Mucosa of stomach (tissue), 1 donor: ENCODE measurements at regions not wholly inside any gene's neighbourhood (a gene's known extent, or its start where the extent isn't known, plus 50 kb on each side); places are given as distances from the start of the nearest gene placed in this dataset.
"Not testable (repeated sequence)": the region's sequence is repeated elsewhere in the genome, so short reads cannot be mapped to it uniquely, and the experiment has no call there.

Experiments
- H3K27me3 ChIP-seq: one replicate; pipeline ENCODE4 v1.7.0; 2013; ENCODE audit warnings: mild to moderate bottlenecking, low read length; ENCODE audit not compliant: control insufficient read depth, insufficient read depth
- H3K36me3 ChIP-seq: one replicate; pipeline ENCODE4 v1.7.0; 2013; ENCODE audit warnings: low read length; ENCODE audit not compliant: control insufficient read depth, insufficient read depth
- H3K4me1 ChIP-seq: one replicate; pipeline ENCODE4 v1.7.0; 2013; ENCODE audit warnings: mild to moderate bottlenecking, low read length; ENCODE audit not compliant: control insufficient read depth, insufficient read depth
- H3K4me3 ChIP-seq: one replicate; pipeline ENCODE4 v1.7.0; 2013; ENCODE audit warnings: low read length
- H3K9ac ChIP-seq: one replicate; pipeline ENCODE4 v1.7.0; 2013; ENCODE audit warnings: mild to moderate bottlenecking, low read length, moderate library complexity
- H3K9me3 ChIP-seq: one replicate; pipeline ENCODE4 v1.7.0; 2013; ENCODE audit warnings: mild to moderate bottlenecking, low read length, moderate library complexity; ENCODE audit not compliant: control insufficient read depth
- donor health status: Pancreatic carcinoma.

DNA sequence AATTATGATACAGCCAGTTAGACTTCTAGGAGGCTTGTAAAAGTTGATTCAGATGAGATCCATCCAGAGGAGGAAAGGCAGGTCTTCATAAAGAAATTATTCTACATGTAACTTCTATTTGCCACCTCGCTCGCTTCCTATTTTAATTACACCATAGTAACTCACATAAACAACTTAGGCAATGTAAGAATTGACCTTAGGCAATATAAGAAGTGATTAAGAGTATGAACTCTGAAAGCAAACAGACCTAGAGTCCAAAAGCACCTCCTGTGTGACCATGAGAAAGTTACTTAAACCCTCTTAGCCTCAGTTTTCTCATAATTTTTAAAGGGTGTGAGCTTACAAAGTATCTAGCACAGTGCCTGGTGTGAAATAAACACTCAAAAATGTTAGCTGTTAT is 192.7 kb upstream of the NFIA start:
- no peaks in the 10 kb centered on the region for H3K36me3 ChIP-seq
- no peak overlapping the region for H3K4me3 ChIP-seq
- no peaks in the 10 kb centered on the region for H3K27me3 ChIP-seq
- H3K9ac ChIP-seq, result no peak overlapping the region
- no peaks in the 10 kb centered on the region for H3K9me3 ChIP-seq
- H3K4me1 ChIP-seq, result no peaks in the 10 kb centered on the region

- no peaks in the 10 kb centered on the region for H3K9me3 ChIP-seq
- H3K36me3 ChIP-seq, result no peaks in the 10 kb centered on the region
- H3K9ac ChIP-seq, result no peak overlapping the region
- no peak overlapping the region for H3K4me3 ChIP-seq
- no peaks in the 10 kb centered on the region for H3K27me3 ChIP-seq
- no peaks in the 10 kb centered on the region for H3K4me1 ChIP-seq
Observed at GRCh38 chr1:60888126-60888525, 194.2 kb upstream of the NFIA start.

DNA sequence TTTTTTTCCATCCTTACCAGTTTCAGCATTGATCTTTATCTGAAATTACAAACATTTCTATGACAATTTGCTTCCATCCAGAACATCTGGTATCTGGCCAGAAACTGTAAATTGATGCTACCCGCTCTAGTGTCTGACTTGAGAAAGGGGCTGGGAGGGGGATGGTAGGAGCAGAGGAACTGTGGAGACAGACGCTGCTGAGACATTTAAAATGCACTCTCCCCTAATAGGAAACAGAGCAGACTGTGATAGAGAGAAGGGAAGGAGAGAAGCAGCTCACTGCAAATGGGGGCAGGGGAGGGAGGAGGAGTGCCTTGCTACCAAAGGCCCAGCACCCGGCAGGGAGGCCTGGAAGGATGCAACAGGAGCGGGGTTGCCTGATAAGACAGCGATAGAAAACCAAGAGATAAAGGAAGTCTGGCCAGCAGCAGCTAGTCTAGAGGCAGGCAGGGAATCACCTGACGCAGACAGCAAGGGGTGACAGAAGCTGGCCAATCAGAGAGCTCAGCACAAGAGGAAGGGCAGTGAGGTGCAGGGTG is 195.5 kb upstream of the NFIA start:
- Histone ChIP-seq H3K4me3 (no peak overlapping the region), H3K27me3 (no peaks in the 10 kb centered on the region), H3K9ac (no peak overlapping the region), H3K4me1 (no peaks in the 10 kb centered on the region), H3K36me3 (no peaks in the 10 kb centered on the region), H3K9me3 (no peaks in the 10 kb centered on the region)

- Histone ChIP-seq H3K27me3 (no peaks in the 10 kb centered on the region), H3K4me3 (no peak overlapping the region), H3K9me3 (no peaks in the 10 kb centered on the region)
Observed at GRCh38 chr1:60886090-60886489, 196.3 kb upstream of the NFIA start.

DNA sequence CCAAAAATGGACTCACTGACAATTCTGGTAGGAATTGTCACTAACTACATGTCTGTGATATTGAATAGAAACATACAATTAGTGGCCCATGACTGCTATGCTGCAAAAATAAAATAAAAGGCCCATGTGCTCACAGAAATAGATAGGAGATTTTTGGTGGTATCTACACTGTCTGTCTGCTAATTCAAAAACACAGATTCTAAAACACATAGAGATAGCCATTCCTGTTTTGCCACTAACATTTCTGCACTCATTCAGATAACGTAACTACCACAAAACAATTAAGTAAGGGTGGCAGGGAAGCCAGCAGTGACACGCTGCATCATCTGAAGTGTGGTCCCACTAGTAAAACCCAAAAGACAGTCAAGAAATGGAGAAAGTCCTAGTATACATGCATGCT is 202.2 kb upstream of the NFIA start:
- no peaks in the 10 kb centered on the region for H3K36me3 ChIP-seq
- no peaks in the 10 kb centered on the region for H3K4me1 ChIP-seq
- no peak overlapping the region for H3K4me3 ChIP-seq
- no peak overlapping the region for H3K9ac ChIP-seq
- H3K27me3 ChIP-seq, result no peaks in the 10 kb centered on the region
- no peaks in the 10 kb centered on the region for H3K9me3 ChIP-seq

More at GRCh38 chr1:60886090-60886489, 196.3 kb upstream of the NFIA start:
- no peaks in the 10 kb centered on the region for H3K4me1 ChIP-seq
- H3K36me3 ChIP-seq, result no peaks in the 10 kb centered on the region
- no peak overlapping the region for H3K9ac ChIP-seq

GRCh38 chr1:60878323-60878722 is 204.0 kb upstream of the NFIA start:
- Histone ChIP-seq H3K4me3 (no peak overlapping the region), H3K9ac (no peak overlapping the region), H3K27me3 (no peaks in the 10 kb centered on the region), H3K9me3 (no peaks in the 10 kb centered on the region), H3K36me3 (no peaks in the 10 kb centered on the region), H3K4me1 (no peaks in the 10 kb centered on the region)

- H3K4me3 ChIP-seq, result no peak overlapping the region
- no peak overlapping the region for H3K9ac ChIP-seq
Observed at GRCh38 chr1:60877376-60877775, 205.0 kb upstream of the NFIA start.

GRCh38 chr1:60876952-60877351 is 205.4 kb upstream of the NFIA start:
- H3K9ac ChIP-seq, result no peak overlapping the region
- H3K36me3 ChIP-seq, result no peaks in the 10 kb centered on the region
- no peaks in the 10 kb centered on the region for H3K9me3 ChIP-seq
- no peaks in the 10 kb centered on the region for H3K27me3 ChIP-seq
- H3K4me3 ChIP-seq, result no peak overlapping the region
- H3K4me1 ChIP-seq, result no peaks in the 10 kb centered on the region

More at GRCh38 chr1:60877376-60877775, 205.0 kb upstream of the NFIA start:
- Histone ChIP-seq H3K36me3 (no peaks in the 10 kb centered on the region), H3K27me3 (no peaks in the 10 kb centered on the region), H3K4me1 (no peaks in the 10 kb centered on the region), H3K9me3 (no peaks in the 10 kb centered on the region)

GRCh38 chr1:60875138-60875537 is 207.2 kb upstream of the NFIA start:
- no peaks in the 10 kb centered on the region for H3K27me3 ChIP-seq
- H3K9ac ChIP-seq, result no peak overlapping the region
- no peak overlapping the region for H3K4me3 ChIP-seq
- no peaks in the 10 kb centered on the region for H3K9me3 ChIP-seq
- no peaks in the 10 kb centered on the region for H3K36me3 ChIP-seq
- no peaks in the 10 kb centered on the region for H3K4me1 ChIP-seq

DNA sequence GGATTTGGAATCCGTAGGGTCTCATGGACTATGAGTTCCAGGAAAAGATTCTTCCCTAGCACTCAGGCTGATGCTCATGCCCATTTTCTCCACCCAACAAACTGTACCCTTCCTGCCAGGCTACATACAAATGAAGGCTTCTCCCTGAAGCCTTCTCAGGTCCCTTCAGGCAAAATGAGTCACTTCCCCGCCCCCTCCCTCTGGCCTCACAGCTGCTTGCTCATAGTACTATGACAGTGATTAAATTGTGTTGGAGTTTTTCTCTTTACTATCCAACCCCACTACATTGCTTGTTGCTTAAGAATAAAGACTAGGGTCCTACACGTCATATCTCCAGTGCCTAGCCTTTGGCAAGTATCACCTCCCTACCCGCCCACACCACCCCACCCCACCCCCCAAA is 207.6 kb upstream of the NFIA start:
- Histone ChIP-seq H3K27me3 (no peaks in the 10 kb centered on the region), H3K9me3 (no peaks in the 10 kb centered on the region), H3K4me3 (no peak overlapping the region), H3K9ac (no peak overlapping the region), H3K36me3 (no peaks in the 10 kb centered on the region), H3K4me1 (no peaks in the 10 kb centered on the region)

DNA sequence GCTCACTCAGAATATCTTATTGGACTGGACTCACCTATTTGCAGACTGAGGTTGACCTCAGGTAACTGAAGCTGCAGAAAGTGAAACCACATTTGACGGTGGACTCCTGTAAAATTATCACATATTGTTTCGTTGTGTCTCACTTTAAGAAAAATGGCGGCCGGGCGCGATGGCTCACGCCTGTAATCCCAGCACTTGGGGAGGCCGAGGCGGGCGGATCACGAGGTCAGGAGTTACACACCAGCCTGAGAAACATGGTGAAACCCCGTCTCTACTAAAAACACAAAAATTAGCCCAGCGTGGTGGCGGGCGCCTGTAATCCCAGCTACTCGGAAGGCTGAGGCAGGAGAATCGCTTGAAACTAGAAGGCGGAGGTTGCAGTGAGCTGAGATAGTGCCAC is 209.0 kb upstream of the NFIA start:
- not testable (repeated sequence) for H3K36me3 ChIP-seq, H3K4me1 ChIP-seq

GRCh38 chr1:60872426-60873054 is 209.8 kb upstream of the NFIA start:
- Histone ChIP-seq H3K36me3 (no peaks in the 10 kb centered on the region), H3K9ac (no peak overlapping the region)

More for the DNA sequence above, 209.0 kb upstream of the NFIA start:
- H3K4me3 ChIP-seq, H3K9ac ChIP-seq, H3K27me3 ChIP-seq, H3K9me3 ChIP-seq: not testable (repeated sequence)

More at GRCh38 chr1:60872426-60873054, 209.8 kb upstream of the NFIA start:
- H3K4me1 ChIP-seq, result no peaks in the 10 kb centered on the region
- no peak overlapping the region for H3K4me3 ChIP-seq
- no peaks in the 10 kb centered on the region for H3K27me3 ChIP-seq
- H3K9me3 ChIP-seq, result no peaks in the 10 kb centered on the region
